GM19238 (cell line): ENCODE measurements at regions not wholly inside any gene's neighbourhood (a gene's known extent, or its start where the extent isn't known, plus 50 kb on each side); places are given as distances from the start of the nearest gene placed in this dataset.
"Not testable (repeated sequence)": the region's sequence is repeated elsewhere in the genome, so short reads cannot be mapped to it uniquely, and the experiment has no call there.

ENCODE experiments used
- DNase-seq: peaks from one replicate; pipeline ENCODE4 v3.0.0; 2011; ENCODE audit warnings: low spot score; ENCODE audit not compliant: insufficient read length

DNA sequence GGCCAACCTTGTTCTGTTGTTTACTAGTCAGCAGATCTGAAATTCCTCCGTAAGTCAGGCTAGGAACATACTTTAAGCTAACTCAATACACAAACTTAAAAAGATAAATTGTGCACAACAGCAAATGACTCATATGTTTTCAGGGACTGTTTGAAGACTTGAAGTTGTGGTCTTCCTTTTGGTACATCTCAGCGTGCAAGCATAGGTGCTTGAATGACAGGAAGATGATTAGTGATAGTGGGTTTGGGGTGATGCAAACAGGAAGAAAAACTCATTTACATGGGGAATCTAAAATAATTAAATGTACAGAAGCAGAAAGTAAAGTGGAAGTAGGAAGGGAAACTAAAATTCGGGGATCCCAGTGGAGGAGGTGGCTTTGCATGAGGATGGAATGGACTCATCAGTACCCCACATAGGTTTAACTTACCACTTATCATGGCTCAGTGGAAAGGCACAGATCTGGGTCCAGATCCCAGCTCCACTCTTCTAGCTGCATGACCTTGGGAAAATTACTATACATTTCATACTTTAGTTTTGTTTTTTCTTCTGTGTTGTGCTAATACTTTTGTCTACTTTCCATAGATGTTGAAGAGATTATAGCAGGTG lies 122.3 kb downstream of the XCL2 start:
- no peak for DNase-seq

- DNase-seq, result no peak
Observed at GRCh38 chr1:168420177-168420576, 123.6 kb downstream of the XCL2 start.

GRCh38 chr1:168419736-168420135 lies 124.1 kb downstream of the XCL2 start:
- DNase-seq, result no peak

GRCh38 chr1:168416220-168416619 lies 127.6 kb downstream of the XCL2 start:
- no peak for DNase-seq

DNA sequence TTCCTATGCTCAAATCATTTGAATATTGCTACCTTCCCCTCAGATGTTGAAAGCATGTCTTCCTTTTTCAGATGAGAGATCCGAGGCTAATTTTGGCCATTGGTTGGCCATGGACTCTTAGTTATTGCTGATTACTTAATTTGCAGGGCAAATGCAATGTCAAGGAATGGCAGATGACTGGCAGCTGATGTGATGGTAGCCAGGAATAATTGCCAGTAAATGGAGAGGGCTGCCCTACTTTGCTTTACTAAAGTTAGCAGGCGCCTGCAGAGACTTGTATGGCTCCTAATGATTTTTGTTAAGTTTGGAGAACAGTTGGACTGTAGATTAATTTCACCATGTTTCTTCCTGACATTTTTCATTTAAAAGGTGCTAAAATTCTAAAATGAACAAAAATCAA lies 128.9 kb downstream of the XCL2 start:
- no peak for DNase-seq

- no peak for DNase-seq
Observed at GRCh38 chr1:168410464-168410863, 129.8 kb downstream of the TBX19 start.

DNA sequence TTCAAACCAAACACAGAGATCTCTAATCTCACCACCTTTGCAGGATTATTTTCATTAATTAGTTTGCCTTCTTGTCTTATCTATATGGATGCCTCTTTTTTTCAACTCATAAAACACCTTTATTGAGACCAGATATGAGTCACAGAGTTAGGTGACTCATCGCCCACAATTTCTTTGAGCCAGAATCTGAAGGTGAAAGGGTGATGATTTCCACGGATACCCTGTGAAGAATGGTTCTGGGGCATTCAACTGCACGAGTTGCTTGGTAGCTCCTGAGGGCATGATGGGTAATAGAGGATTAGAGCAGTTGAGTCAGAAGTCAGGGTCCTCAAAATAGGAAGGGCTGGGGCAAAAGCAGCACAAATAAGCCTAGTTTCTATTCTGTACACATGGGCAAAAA lies 128.2 kb downstream of the TBX19 start:
- no peak for DNase-seq

GRCh38 chr1:168408539-168408865 lies 127.8 kb downstream of the TBX19 start:
- no peak for DNase-seq

GRCh38 chr1:168407832-168408538 lies 127.3 kb downstream of the TBX19 start:
- DNase-seq, result no peak

DNA sequence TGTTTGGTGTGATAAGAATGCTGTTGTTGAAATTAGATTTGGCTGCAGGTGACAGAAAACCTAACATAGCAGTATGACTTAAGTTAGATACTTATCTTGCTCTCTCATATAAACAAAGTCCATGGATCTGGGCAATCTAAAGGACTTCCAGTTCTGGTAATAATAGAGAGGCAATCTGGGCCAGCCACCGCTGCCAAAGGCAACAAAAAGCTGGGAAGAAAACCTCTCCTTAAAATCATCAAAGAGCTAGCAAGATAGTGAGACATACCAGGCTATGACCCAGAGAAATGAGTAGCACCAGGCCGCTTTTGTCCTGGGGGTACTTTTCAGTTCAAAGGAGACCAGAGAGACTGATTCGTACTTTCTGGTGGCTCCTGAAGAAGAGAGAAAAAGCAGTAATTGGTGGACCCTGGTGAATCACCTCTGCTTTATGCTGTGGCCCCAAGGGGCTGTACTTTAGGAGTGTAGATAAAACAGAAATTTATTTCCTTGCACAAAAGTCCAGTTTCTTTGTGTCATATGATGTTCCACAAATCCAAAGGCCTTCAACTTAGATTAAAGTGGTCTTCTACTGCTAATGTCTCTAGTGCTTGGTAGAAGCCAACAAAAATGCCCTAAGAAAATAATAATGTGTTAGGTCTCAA lies 125.4 kb downstream of the TBX19 start:
- no peak for DNase-seq

DNA sequence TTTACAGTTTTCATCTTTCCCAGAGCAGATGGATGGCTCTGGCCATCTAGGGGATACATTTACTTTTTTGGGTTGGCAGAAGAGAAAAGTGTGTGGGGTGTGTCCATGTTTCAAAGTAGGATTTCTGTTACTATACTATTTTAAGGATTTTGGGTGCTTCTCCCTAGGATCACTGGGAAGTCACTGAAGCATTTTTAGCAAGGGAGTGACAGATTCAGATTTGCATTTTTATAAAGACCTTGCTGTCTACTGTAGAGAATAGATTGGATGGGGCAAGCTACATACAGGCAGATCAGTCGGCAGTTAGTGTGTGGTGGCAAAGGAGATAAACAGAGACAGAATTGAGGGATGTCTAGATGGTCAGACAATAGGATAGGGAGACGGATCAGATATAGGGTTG lies 122.5 kb downstream of the TBX19 start:
- DNase-seq, result no peak

- DNase-seq, result not testable (repeated sequence)
Observed at GRCh38 chr1:168402466-168402865, 121.8 kb downstream of the TBX19 start.

DNA sequence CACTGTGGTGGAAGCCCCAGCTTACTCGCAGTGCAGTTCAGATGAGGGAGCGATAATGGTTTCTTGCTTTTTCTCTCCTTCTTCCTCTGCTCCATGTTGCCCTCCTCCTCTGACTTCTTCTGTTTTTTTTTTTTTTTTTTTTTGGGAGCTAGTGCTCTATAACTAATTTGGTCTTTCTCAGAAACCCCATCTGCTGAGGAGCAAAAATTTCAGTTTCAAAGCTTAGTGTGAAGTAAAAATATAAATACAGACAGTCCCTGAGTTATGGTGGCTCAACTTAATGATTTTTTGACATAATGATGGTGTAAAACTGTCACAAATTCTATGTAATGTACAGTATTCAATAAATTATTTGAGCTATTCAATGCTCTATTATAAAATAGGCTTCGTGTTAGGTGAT lies 120.7 kb downstream of the TBX19 start:
- no peak for DNase-seq

GRCh38 chr1:168400139-168400538 lies 119.5 kb downstream of the TBX19 start:
- no peak for DNase-seq

DNA sequence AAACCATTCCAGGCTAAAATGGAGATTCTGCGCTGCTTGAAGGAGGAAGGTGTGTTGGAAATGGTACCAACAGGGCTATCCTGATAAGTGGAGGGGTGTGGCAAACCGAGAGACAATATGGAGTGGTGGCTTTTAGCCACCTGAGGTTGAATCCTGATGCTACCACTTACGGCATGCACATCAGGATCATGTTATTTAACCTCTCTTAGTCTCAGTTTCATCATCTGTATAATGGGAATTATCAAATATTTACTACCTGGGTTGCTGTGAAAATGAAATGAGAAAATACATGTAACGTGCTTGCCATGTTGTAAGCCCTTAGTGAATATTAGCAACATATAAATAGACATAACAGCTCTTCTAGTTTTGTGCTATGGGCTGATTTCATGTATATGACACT lies 117.1 kb downstream of the TBX19 start:
- no peak for DNase-seq

- DNase-seq, result no peak
Observed at GRCh38 chr1:168396940-168397684, 116.4 kb downstream of the TBX19 start.

DNA sequence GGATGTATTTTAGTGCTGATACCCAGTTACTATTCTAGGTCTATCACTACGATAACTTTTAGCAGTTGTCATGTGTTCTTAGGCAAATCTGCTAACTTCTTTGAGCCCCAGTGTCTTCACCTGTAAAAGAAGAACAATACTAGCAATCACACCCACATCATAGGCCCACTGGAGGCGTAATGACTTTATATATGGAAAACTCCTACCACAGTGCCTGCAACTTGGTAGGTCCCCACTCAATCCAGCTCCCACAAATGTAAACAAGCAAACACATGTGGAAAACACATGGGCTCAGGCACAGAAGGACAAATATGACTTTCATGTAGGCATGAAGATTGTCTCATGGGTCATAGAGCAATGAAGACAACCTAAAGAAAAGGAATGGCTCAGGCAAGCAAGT lies 115.8 kb downstream of the TBX19 start:
- DNase-seq, result no peak

DNA sequence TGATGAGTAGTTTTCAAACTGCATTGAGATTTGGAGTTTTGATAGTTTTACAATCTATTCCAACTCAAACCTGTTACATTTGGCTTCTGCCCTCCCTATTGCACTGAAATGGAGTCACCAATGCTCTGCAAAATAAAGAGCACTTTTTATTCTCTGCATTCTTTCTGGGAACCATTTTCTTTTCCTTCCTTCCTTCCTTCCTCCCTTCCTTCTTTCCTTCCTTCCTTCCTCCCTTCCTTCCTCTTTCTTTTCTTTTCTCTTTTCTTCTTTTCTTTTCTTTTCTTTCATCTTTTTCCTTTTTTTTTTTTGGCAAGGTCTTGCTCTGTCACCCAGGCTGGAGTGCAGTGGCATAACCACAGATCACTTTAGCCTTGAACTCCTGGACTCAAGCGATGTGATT lies 114.2 kb downstream of the TBX19 start:
- no peak for DNase-seq

DNA sequence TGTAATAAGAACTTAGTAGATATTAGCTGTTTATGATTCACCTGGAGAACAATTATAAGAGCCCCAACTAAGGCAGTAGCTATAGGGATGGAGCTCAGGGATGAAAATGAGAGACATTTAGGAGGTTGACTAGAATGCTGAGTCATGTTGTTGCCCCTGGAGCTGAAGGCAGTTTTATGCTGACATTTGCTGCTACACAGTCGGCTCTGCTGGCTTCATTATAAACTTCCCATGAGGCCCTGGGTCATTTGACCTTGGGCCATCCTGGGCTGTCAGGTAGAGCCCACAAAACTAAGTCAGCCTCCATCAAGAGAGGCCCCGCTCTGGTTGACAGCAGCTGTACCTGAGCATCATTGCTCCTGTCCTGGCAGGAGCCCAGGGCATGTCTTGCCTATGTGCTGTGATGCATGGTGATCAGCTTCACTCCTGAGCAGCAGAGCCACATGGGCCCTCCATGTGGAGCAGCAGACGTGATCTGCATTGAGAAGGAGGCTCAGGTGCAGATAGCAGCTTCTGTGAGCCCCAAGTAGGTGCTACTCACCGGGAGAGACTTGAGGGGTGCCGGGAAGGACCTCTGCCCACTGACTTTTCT lies 112.4 kb downstream of the TBX19 start:
- DNase-seq, result no peak

- no peak for DNase-seq
Observed at GRCh38 chr1:168391851-168392681, 111.4 kb downstream of the TBX19 start.

DNA sequence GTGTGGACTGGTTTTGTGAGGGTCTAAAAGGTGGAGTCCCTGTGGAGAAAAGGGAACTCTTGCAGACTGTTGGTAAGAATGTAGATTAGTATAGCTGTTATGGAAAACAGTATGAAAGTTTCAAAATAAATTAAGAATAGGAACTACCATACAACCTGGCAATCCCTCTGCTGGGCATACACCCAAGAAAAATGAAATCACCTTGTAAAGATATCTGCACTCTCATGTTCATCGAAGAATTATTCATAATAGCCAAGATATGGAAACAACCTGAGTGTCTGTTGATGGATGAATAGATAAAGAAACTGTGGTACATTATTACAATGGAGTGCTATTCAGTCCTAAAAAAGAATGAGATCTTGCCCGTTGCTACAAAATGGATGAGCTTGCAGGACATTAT lies 109.6 kb downstream of the TBX19 start:
- DNase-seq, result no peak
